NB4 (cell line): ENCODE measurements at regions not wholly inside any gene's neighbourhood (a gene's known extent, or its start where the extent isn't known, plus 50 kb on each side); places are given as distances from the start of the nearest gene placed in this dataset.

Experiments used
- DNase-seq: peaks from one replicate; pipeline ENCODE4 v3.0.0; 2010; ENCODE audit warnings: low read depth
- H3K4me3 ChIP-seq: one replicate; pipeline ENCODE4 v1.5.1; 2011; ENCODE audit warnings: mild to moderate bottlenecking, low read depth, low read length, moderate library complexity
- CTCF ChIP-seq: IDR thresholded peaks from one replicate; pipeline ENCODE4 v1.5.1; 2012; ENCODE audit warnings: low read depth, low read length
- MAX ChIP-seq: IDR thresholded peaks from 2 replicates; pipeline ENCODE4 v1.6.1; 2011; ENCODE audit warnings: low read depth, low read length
- MYC ChIP-seq: IDR thresholded peaks from 2 replicates; pipeline ENCODE4 v1.6.1; 2011; ENCODE audit warnings: low read depth, low read length
- POLR2A ChIP-seq: IDR thresholded peaks from 2 replicates; pipeline ENCODE4 v1.6.1; 2011; ENCODE audit warnings: mild to moderate bottlenecking; ENCODE audit not compliant: insufficient read length; ENCODE audit errors: extremely low read depth

- no peak for TF ChIP-seq MAX
- no peak for TF ChIP-seq CTCF
- no peak for TF ChIP-seq MYC
- no peak for TF ChIP-seq POLR2A
- H3K4me3 ChIP-seq: no peak overlapping the region
- no peak for DNase-seq
These were observed 51.3 kb upstream of the TANC1 start for GRCh38 chr2:158917121-158917520.

- TF ChIP-seq POLR2A (no peak), MYC (no peak), CTCF (no peak), MAX (no peak)
- no peak overlapping the region for H3K4me3 ChIP-seq
- DNase-seq: no peak
These were observed 50.0 kb upstream of the TANC1 start for GRCh38 chr2:158918452-158918851.
